A673 (cell line): ENCODE measurements at regions not wholly inside any gene's neighbourhood (a gene's known extent, or its start where the extent isn't known, plus 50 kb on each side); places are given as distances from the start of the nearest gene placed in this dataset.

Experiments used
- CTCF ChIP-seq: fragments of 300-800, 200-600 bp; sonication (generic); conservative IDR thresholded peaks from 2 replicates; pipeline ENCODE4 v1.5.1; 2017; ENCODE audit warnings: low read depth, mild to moderate bottlenecking, antibody characterized with exemption, low read length, moderate library complexity, mixed read lengths
- EZH2 ChIP-seq: fragments of 200-600 bp; sonication (generic); IDR thresholded peaks from 2 replicates; pipeline ENCODE4 v1.6.1; 2017; ENCODE audit warnings: borderline replicate concordance, low read depth, mild to moderate bottlenecking, mixed read lengths, antibody characterized with exemption, low read length; ENCODE audit not compliant: poor library complexity, severe bottlenecking

DNA sequence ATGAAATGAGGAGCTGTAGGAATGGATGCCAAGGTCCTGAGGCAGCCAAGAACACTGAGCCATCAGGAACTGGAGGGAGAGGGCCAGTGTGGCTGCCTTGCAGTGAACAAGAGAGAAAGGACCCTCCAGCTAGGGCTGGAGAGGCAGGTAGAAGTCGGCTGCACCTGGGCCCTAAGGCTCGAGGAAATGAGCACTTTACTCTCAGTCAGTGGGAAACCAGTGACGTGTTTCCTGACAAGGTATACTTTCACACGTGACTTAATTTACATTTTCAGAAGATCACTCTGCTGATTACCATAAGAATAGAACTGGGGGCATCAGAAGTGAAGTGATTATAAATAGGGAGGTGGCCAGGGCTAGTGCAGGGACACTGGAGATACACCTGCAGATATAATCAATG lies 115.2 kb downstream of the C17orf67 start:
- no peak for TF ChIP-seq CTCF
- no peak for TF ChIP-seq EZH2
